Stimulated activated CD4-positive, alpha-beta T cell treated with anti-CD3 and anti-CD28 coated beads, Interleukin-4, amount 100 ng/mL, for 24 hours (primary cell): ENCODE measurements at regions not wholly inside any gene's neighbourhood (a gene's known extent, or its start where the extent isn't known, plus 50 kb on each side); places are given as distances from the start of the nearest gene placed in this dataset.
"Not testable (repeated sequence)": the region's sequence is repeated elsewhere in the genome, so short reads cannot be mapped to it uniquely, and the experiment has no call there.

Experiments used
- DNase-seq: peaks from one replicate; pipeline ENCODE4 v3.0.0-alpha.2; 2020

GRCh38 chr4:38386654-38387188, 277.3 kb upstream of the KLF3 start:
- no peak for DNase-seq

DNA sequence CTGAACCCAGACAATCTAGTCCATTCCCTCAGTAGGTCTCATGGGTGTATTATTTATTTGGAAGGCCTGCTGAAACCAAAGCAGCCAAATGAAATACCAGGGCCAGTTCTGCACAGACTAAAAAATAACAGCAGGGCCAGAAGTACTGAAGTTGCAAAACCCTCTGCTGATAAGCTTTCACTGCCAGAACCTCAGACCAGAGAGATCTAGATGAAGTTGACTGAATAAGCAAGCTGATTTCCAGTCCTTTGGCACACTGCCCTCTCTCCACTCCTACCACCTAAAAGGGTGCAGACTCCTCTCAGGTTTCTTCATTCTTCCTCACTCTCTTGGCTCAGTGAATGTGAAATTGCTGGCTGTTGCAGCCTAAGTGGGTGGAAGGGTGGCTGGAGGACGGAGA, 276.7 kb upstream of the KLF3 start:
- DNase-seq = no peak

DNA sequence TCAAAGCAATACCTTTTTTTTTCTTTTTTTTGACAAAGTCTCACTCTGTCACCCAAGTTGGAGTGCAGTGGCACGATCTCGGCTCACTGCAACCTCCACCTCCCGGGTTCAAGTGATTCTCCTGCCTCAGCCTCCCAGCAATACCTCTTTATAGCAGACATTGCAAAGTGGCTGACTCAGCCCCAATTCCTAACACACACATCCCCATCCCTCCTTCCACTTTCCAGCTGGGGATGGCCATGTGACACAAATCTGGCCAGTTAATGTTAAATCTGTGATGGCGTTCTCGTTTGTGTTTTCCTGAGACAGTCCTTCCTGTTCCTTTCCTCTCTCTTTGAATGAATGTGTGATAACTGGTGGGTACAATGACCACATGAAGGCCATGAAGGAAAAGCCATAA, 276.2 kb upstream of the KLF3 start:
- no peak for DNase-seq

- not testable (repeated sequence) for DNase-seq
Observed at GRCh38 chr4:38388907-38389306, 275.1 kb upstream of the KLF3 start.

GRCh38 chr4:38390969-38391545, 272.9 kb upstream of the KLF3 start:
- no peak for DNase-seq

GRCh38 chr4:38392223-38392855, 271.7 kb upstream of the KLF3 start:
- no peak for DNase-seq

DNA sequence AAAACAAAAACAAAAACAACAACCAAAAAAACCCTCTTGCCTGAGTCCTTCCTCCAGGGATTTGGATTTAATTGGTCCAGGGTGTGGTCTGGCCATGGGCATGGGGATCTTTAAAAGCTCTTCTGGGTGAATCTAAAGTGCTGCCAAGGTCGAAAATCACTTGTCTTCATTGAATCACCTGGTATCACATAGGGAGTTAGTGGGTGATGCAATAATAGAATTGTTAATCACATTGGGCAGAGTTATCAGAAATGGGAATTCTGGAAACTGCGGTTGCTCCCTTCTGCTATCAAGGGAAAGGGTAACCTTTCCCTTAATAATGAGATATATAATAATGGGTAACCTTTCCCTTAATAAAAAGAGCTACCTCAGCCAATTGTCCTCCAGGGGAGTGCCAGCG, 267.9 kb upstream of the KLF3 start:
- DNase-seq = no peak

DNA sequence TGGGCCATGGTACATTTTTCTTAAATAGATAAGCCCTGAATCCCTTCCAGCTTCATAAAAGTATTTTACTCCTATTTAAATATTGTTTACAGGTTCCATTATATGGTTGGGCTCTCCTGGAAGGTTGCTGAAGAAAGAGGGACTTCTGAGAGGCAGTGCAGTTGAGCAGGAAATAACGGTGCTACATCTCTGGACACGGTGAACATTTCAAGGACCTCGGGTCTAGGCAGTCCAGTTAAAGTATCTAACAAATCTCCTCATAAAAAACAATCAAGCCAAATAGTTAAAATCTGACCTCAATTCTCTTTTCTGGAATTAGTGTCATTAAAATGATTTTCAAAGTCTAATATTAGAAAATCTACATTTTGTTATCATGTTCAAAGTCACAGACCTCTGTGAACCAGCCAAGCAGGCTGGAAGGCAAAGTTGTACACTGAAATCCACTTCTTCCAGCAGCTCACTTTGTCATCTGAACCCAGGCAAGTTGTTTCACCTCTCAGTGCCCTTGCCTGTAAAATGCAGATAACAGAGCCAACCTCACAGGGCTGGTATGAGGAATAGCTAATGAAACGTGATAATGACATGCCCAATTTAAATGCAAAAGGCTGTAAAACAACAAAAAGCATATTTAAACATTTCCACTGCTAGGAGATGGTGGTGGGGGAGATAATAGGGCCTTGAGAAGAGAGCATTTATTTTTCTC, 267.0 kb upstream of the KLF3 start:
- no peak for DNase-seq

- no peak for DNase-seq
Observed at GRCh38 chr4:38400946-38401345, 263.1 kb upstream of the KLF3 start.

DNA sequence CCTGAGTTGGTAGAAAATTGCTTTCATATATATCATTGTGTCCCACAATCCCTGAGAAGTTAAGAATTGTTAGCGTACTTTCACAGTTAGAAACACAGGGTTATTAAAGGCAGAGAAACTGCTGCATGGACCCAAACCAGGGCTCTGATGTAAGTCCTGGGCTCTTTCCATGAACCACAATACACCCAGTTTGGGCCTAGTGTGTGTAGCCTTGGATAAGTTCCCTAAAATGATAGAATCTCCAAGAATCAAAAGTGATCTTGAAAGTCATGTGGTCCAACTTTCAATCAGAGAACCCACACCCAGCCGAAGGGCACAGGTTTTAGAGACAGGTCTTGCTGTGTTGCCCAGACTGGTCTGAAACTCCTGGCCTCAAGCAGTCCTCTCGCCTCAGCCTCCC, 257.8 kb upstream of the KLF3 start:
- DNase-seq = no peak

- DNase-seq = no peak
Observed at GRCh38 chr4:38409852-38410251, 254.1 kb upstream of the KLF3 start.

GRCh38 chr4:38411092-38411491, 252.9 kb upstream of the KLF3 start:
- DNase-seq = no peak

DNA sequence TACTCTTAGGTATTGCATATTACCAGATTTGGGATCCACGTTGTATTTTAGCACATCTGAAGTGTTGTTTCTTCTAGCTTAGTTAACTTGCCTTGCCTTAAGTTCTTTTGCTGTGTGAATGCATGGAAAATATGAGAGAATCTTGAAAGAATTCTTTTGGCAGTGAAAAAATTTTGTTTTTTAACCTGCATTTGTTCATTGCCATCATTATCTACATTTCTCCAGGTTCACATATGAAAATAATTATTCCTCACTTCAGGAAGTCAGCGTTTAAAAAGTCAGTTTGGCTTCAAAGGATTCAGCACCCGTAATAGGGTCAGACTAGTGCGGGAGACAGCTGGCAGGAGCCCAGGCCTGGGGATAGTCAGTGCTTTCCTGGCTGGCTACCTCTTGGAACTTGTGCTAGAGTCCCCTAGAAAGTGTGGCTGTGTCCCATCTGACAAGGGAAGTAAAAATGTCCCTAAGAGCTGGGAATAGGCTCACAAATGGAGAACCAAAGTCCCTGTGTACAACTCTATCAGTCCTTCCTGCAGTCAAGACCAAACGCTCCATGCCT, 251.9 kb upstream of the KLF3 start:
- DNase-seq = no peak

DNA sequence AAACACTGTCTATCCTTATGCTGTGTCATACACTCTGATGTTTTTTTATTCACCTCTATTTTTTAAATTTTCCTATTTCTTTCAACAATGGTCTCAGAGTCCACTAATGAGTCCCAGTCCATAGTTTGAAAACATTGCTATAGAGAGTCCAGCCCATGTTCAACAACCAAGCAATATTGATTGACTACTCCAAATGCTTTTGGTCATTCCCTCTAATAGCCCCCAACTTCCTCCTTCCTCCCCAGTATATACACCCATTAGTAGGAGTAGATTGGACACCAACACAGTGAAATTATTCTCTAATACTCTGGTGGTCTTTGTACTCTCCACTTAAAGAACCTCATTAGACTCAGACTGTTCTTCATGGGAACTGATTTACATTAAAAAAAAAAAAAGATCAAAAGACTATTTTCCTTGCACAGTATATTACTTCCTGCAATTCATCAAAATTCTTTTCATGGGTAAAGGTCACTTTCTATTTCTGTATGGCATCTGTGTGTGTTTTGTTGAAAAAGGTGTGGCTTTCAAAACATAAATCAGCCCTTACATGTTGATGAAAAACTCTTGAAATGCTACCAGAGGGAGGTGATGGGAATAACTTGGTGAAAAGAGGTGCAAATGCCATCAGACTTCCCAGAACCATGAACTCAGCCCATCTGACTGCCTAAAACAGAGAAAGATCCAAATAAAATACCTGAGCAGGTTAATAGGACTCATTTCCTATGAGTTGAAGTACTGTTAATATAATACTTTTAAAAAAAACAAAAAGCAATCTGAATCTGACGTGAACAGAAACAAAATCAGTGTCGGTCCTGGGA, 250.3 kb upstream of the KLF3 start:
- DNase-seq = no peak

DNA sequence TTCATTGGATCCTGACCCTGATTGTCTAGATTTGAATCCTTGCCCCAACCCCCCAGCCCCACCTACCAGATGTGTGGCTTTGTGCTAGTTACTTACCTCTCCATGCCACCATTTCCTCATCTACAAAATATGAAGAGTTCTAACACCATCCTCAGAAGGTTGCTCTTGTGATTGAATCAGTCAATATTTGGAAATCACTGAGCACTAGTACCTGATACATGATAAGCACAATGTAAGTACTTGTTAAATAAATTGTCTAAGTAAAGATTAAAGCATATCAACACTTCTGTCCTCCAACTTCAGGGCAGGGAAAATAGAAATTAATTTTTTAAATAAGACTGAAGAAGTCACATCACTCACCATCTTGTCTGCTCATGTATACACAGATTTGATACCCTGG, 249.6 kb upstream of the KLF3 start:
- no peak for DNase-seq

GRCh38 chr4:38415682-38416081, 248.3 kb upstream of the KLF3 start:
- DNase-seq = no peak

GRCh38 chr4:38416450-38417014, 247.5 kb upstream of the KLF3 start:
- no peak for DNase-seq

- not testable (repeated sequence) for DNase-seq
Observed at GRCh38 chr4:38420254-38420653, 243.7 kb upstream of the KLF3 start.

- no peak for DNase-seq
Observed at GRCh38 chr4:38422850-38423249, 241.1 kb upstream of the KLF3 start.

GRCh38 chr4:38424151-38424871, 239.7 kb upstream of the KLF3 start:
- no peak for DNase-seq

- no peak for DNase-seq
Observed at GRCh38 chr4:38426532-38426931, 237.5 kb upstream of the KLF3 start.

GRCh38 chr4:38430841-38431240, 233.2 kb upstream of the KLF3 start:
- DNase-seq = no peak
